Karpas-422 (cell line): ENCODE measurements at regions not wholly inside any gene's neighbourhood (a gene's known extent, or its start where the extent isn't known, plus 50 kb on each side); places are given as distances from the start of the nearest gene placed in this dataset.

Source experiments
- DNase-seq: peaks from one replicate; pipeline ENCODE4 v3.0.0-alpha.2; 2015
- H2AFZ ChIP-seq: fragments of 200-600 bp; sonication (generic); 2 replicates; pipeline ENCODE4 v1.6.1; 2014; ENCODE audit warnings: antibody characterized with exemption, low read length, mixed read lengths
- H3K27ac ChIP-seq: fragments of 200-600 bp; sonication (generic); 2 replicates; pipeline ENCODE4 v1.5.1; 2014; ENCODE audit warnings: mild to moderate bottlenecking, low read length, moderate library complexity
- H3K27me3 ChIP-seq: fragments of 200-600 bp; sonication (generic); 2 replicates; pipeline ENCODE4 v1.6.1; 2014; ENCODE audit warnings: low read length, mixed read lengths
- H3K36me3 ChIP-seq: fragments of 200-600 bp; sonication (generic); 2 replicates; pipeline ENCODE4 v1.6.1; 2014; ENCODE audit warnings: low read length, mixed read lengths; ENCODE audit not compliant: insufficient read depth
- H3K4me1 ChIP-seq: fragments of 200-600 bp; sonication (generic); 2 replicates; pipeline ENCODE4 v1.6.1; 2014; ENCODE audit warnings: mild to moderate bottlenecking, low read length, mixed read lengths
- H3K4me2 ChIP-seq: fragments of 200-600 bp; sonication (generic); 2 replicates; pipeline ENCODE4 v1.6.1; 2014; ENCODE audit warnings: low read length, low read depth, mild to moderate bottlenecking; ENCODE audit not compliant: poor library complexity, severe bottlenecking
- H3K4me3 ChIP-seq: fragments of 200-600 bp; sonication (generic); 2 replicates; pipeline ENCODE4 v1.5.1; 2014; ENCODE audit warnings: mild to moderate bottlenecking, antibody characterized with exemption, low read length, mixed read lengths
- H3K79me2 ChIP-seq: fragments of 200-600 bp; sonication (generic); 2 replicates; pipeline ENCODE4 v1.6.1; 2014; ENCODE audit warnings: mild to moderate bottlenecking, low read length, mixed read lengths
- H3K9ac ChIP-seq: fragments of 200-600 bp; sonication (generic); 2 replicates; pipeline ENCODE4 v1.6.0; 2014; ENCODE audit warnings: low read length
- H3K9me2 ChIP-seq: fragments of 200-600 bp; sonication (generic), shearing (Covaris generic); replicated peaks from 2 replicates; pipeline ENCODE4 v1.6.0; 2014; ENCODE audit warnings: mild to moderate bottlenecking, low read length, moderate library complexity; ENCODE audit not compliant: insufficient read depth
- H3K9me3 ChIP-seq: fragments of 300-700, 200-600 bp; sonication (generic); 2 replicates; pipeline ENCODE4 v1.6.1; 2014; ENCODE audit warnings: low read length, mixed read lengths
- H4K20me1 ChIP-seq: fragments of 200-600 bp; sonication (generic); 2 replicates; pipeline ENCODE4 v1.6.1; 2014; ENCODE audit warnings: mild to moderate bottlenecking, antibody characterized with exemption, low read length, low read depth; ENCODE audit not compliant: insufficient read depth

DNA sequence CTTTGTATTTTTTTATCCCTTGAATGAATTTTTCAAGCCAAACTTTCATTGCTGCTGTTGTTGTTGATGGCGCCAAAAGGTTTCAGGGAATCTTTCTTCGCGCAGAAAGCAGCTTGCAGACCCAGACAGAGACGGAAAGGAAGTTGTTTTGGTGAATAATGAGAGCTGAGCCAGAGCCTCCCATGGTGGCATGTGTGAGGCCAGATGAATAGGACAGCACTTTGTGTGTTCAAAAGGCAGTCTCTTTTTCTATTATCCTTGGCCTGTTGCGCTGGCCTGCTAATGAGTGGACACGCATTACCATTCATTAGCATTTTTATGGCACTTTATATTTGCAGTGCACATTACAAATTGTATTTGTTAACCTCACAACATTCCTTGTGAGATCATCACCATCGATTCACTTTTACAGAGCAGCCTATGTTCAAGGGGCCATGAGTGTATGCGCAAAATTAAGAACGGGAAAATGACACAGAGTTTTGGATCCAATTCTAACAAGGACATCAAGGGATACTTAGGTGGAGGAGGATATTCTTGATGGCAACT is 754.7 kb downstream of the BCL11A start:
- H3K36me3 ChIP-seq, result no peaks in the 10 kb centered on the region
- no peaks in the 10 kb centered on the region for H3K9me3 ChIP-seq
- no peaks in the 10 kb centered on the region for H4K20me1 ChIP-seq
- no peak overlapping the region for H2AFZ ChIP-seq
- no peak overlapping the region for H3K9ac ChIP-seq
- no peaks in the 10 kb centered on the region for H3K79me2 ChIP-seq
- H3K4me1 ChIP-seq, result no peaks in the 10 kb centered on the region
- no peak overlapping the region for H3K4me3 ChIP-seq
- H3K9me2 ChIP-seq, result no peaks in the 10 kb centered on the region
- H3K27ac ChIP-seq, result no peak overlapping the region
- no peaks in the 10 kb centered on the region for H3K27me3 ChIP-seq
- H3K4me2 ChIP-seq, result no peak overlapping the region
- DNase-seq, result no peak

DNA sequence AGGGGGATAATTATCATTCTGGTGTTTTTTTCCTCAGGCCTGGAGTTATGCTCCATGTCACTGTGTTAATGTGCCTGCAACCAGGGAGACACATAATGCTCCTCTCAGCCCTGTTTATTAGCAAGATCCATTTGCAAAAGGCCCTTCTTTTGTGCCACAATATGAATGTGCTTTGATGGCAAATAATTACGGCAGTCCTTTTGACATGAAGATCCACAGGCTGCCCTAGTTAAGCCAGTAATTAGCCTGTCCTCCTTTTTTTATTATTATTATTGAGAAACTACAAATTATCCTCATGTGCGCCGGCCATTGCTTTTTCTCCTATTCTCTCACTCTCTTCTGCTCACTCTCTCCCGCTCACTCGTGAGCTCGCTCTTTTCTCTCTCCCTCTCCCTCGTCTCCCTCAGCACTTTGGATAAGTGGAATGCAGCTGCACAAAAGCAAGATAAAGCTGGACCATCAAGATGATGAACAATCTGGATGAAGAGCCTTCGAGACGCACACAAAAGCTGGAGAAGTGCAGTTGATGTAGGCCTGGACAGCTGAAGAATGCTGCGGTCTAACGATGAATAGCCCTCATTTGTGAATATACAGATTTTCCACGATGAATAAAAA is 762.3 kb downstream of the BCL11A start:
- Histone ChIP-seq H3K36me3 (no peaks in the 10 kb centered on the region), H3K79me2 (no peaks in the 10 kb centered on the region), H3K9me3 (no peaks in the 10 kb centered on the region), H3K4me2 (no peak overlapping the region), H4K20me1 (no peaks in the 10 kb centered on the region), H3K27me3 (no peaks in the 10 kb centered on the region), H3K27ac (no peak overlapping the region), H2AFZ (no peak overlapping the region), H3K4me3 (no peak overlapping the region), H3K9me2 (no peaks in the 10 kb centered on the region), H3K9ac (no peak overlapping the region), H3K4me1 (no peaks in the 10 kb centered on the region)
- DNase-seq, result no peak

DNA sequence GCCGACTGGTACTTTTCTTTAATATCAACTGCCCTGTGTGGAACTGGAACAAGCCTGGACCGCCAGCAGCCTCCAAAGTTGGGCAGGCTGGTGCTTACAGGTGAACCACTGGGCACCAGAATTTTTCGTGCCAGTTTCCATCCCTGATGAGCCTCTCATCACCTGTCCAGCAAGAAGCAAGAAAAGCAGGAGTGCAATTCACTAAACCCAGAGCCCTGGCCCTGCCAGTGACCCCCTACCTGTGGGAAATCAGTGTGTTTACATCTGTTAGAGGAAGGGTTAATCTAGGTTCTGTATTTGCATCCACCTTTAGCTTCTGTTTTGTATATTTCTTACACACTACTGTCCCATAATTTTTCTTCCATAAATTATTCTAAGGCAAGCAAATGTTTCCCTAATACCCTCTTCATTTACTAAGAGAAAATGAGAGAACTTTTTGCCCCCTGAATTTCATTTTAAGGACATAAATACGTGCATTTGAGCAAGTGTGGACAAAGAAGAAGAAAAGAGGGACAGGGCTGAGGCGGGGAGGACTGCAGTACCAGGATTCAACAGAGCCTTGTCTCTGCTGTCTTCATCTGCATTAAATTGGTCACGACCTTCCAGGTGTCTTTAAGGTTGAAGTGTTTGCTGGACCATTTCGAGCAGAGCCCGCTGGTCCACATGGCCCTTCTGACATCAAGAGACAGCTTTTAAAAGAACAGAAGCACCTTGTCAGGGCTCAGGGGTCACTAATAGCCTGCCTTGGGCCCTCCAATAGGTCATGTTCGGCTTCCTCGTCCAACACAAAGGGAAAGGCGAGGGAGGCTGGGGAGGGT is 763.1 kb downstream of the BCL11A start:
- H3K9me3 ChIP-seq, result no peaks in the 10 kb centered on the region
- no peaks in the 10 kb centered on the region for H3K36me3 ChIP-seq
- no peaks in the 10 kb centered on the region for H4K20me1 ChIP-seq
- H3K4me2 ChIP-seq, result no peak overlapping the region
- no peak overlapping the region for H3K4me3 ChIP-seq
- no peak overlapping the region for H3K9ac ChIP-seq
- no peaks in the 10 kb centered on the region for H3K79me2 ChIP-seq
- no peaks in the 10 kb centered on the region for H3K27me3 ChIP-seq
- no peak overlapping the region for H2AFZ ChIP-seq
- H3K9me2 ChIP-seq, result no peaks in the 10 kb centered on the region
- DNase-seq, result no peak
- H3K4me1 ChIP-seq, result no peaks in the 10 kb centered on the region
- no peak overlapping the region for H3K27ac ChIP-seq

DNA sequence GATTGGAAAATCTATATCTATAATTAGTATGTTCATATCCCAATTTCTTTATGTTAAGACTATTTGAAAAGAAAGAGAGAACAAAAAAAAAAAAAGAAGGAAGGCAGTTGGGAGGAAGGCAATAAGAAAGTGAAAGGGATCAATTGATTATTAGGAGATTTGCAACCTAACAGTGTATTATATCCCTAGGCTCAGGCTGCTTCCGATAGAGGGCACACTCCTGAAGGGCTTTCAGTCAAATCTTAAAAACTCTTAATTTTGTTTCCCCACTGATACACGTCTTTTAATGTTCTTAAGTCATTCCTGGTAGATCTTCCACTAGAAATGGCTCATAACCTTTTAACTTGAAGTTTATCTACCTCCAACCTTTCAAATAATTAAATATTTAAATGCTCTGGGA is 763.9 kb downstream of the BCL11A start:
- Histone ChIP-seq H3K4me2 (no peak overlapping the region), H3K27ac (no peak overlapping the region), H3K4me1 (no peaks in the 10 kb centered on the region), H3K27me3 (no peaks in the 10 kb centered on the region), H4K20me1 (no peaks in the 10 kb centered on the region), H2AFZ (no peak overlapping the region), H3K79me2 (no peaks in the 10 kb centered on the region), H3K36me3 (no peaks in the 10 kb centered on the region), H3K9me3 (no peaks in the 10 kb centered on the region), H3K9ac (no peak overlapping the region), H3K4me3 (no peak overlapping the region), H3K9me2 (no peaks in the 10 kb centered on the region)
- DNase-seq, result no peak

DNA sequence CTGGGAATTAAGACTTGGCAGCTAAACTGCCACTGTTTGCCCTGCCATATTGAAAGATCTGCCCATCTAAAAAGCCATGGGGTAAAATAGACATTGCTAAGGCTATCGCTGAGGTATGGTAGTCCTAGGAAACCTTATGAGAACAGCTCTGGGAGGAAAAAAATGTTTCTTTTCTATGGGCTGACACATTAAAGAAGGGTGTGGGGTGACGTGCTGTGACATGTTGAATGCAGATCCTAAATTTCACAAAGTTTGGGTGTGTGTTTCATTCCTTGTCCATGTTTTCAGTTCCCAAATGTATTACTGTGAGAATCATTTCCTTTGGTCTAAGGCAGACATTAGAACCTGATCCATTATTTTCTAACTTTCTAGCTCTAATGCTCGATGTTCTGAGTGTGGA is 766.4 kb downstream of the BCL11A start:
- Histone ChIP-seq H3K9me3 (no peaks in the 10 kb centered on the region), H2AFZ (no peak overlapping the region), H3K79me2 (no peaks in the 10 kb centered on the region), H3K4me3 (no peak overlapping the region), H3K4me1 (no peaks in the 10 kb centered on the region), H3K27ac (no peak overlapping the region), H3K9ac (no peak overlapping the region), H3K27me3 (no peaks in the 10 kb centered on the region), H3K36me3 (no peaks in the 10 kb centered on the region), H4K20me1 (no peaks in the 10 kb centered on the region), H3K4me2 (no peak overlapping the region), H3K9me2 (no peaks in the 10 kb centered on the region)
- DNase-seq, result no peak

DNA sequence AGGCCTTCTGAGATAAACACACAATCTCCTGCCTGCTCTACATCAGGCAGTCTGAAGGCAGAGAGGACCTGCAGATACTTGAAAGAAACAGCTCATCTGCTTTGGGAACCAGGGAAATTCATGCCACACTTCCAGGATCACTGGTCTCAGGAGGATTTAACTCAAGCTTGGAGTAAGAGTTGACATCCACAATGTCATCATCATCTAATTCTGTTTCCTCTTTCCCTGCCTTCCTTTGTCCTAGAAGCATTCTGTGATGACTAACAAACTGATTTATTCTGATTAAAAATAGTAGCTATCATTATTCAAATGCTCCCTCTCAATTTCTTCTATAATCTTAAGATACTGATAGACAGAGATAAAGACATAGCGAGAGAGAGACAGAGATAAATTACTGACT is 766.8 kb downstream of the BCL11A start:
- no peak overlapping the region for H3K4me2 ChIP-seq
- DNase-seq, result no peak

DNA sequence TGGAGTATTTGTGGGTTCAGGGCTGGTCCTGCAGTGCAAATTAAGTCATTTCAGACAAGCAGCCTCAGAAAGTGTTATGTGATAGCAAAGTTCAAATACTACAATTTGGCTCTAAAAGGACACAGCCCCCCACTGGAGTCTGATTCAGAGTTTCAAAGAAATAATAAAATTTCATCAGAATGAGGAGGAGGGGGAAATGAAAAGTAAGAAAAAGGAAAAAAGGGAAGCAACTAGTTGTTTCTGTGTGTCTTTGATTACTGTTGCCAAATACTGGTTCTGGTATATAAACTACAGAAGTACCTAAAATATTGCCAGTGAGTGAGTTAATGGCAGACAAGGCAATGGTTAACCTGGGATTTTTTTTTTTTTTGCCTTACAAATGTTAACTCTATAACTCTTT is 773.9 kb downstream of the BCL11A start:
- no peaks in the 10 kb centered on the region for H3K4me1 ChIP-seq
- no peak overlapping the region for H3K4me2 ChIP-seq
- H3K4me3 ChIP-seq, result no peak overlapping the region
- DNase-seq, result no peak
- no peak overlapping the region for H3K9ac ChIP-seq
- H4K20me1 ChIP-seq, result no peaks in the 10 kb centered on the region
- no peaks in the 10 kb centered on the region for H3K79me2 ChIP-seq
- H3K9me3 ChIP-seq, result no peaks in the 10 kb centered on the region
- H3K36me3 ChIP-seq, result no peaks in the 10 kb centered on the region
- H3K27ac ChIP-seq, result no peak overlapping the region
- H2AFZ ChIP-seq, result no peak overlapping the region
- no peaks in the 10 kb centered on the region for H3K9me2 ChIP-seq
- no peaks in the 10 kb centered on the region for H3K27me3 ChIP-seq

More for the DNA sequence above, 766.8 kb downstream of the BCL11A start:
- no peaks in the 10 kb centered on the region for H3K4me1 ChIP-seq
- no peaks in the 10 kb centered on the region for H3K9me3 ChIP-seq
- H2AFZ ChIP-seq, result no peak overlapping the region
- no peaks in the 10 kb centered on the region for H4K20me1 ChIP-seq
- no peaks in the 10 kb centered on the region for H3K27me3 ChIP-seq
- H3K9ac ChIP-seq, result no peak overlapping the region
- no peak overlapping the region for H3K27ac ChIP-seq
- H3K36me3 ChIP-seq, result no peaks in the 10 kb centered on the region
- no peaks in the 10 kb centered on the region for H3K79me2 ChIP-seq
- H3K4me3 ChIP-seq, result no peak overlapping the region
- H3K9me2 ChIP-seq, result no peaks in the 10 kb centered on the region

DNA sequence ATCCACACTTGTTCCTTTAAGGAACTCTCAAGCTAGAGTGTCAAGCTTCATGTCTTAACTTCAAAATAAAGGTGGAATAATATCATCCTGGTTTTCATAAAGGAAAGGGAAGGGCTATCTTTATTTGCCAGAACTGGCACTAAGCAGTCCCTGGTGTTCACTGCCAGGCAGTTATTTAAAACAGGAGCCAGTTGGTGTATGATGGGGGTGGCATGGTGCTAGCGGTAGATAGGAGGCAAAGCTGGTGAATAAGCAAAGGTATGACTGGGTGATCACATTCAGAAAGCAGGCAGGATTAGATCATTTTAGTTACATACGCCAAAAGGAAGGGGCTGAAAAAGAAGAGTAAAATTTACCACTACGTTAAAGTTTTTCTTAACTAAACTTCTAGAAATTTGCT is 776.3 kb downstream of the BCL11A start:
- no peaks in the 10 kb centered on the region for H3K4me1 ChIP-seq
- no peak overlapping the region for H3K9ac ChIP-seq
- H2AFZ ChIP-seq, result no peak overlapping the region
- H4K20me1 ChIP-seq, result no peaks in the 10 kb centered on the region
- H3K9me2 ChIP-seq, result no peaks in the 10 kb centered on the region
- H3K27me3 ChIP-seq, result no peaks in the 10 kb centered on the region
- H3K4me2 ChIP-seq, result no peak overlapping the region
- no peak overlapping the region for H3K4me3 ChIP-seq
- H3K27ac ChIP-seq, result no peak overlapping the region
- H3K9me3 ChIP-seq, result no peaks in the 10 kb centered on the region
- no peak for DNase-seq
- no peaks in the 10 kb centered on the region for H3K79me2 ChIP-seq
- H3K36me3 ChIP-seq, result no peaks in the 10 kb centered on the region
